Fibroblast of lung (primary cell): ENCODE measurements at regions not wholly inside any gene's neighbourhood (a gene's known extent, or its start where the extent isn't known, plus 50 kb on each side); places are given as distances from the start of the nearest gene placed in this dataset.

ENCODE experiments used
- EZH2 ChIP-seq: IDR thresholded peaks from 2 replicates; pipeline ENCODE4 v1.5.1; 2012; ENCODE audit warnings: low read length, control low read depth, mild to moderate bottlenecking; ENCODE audit errors: missing control alignments
- TF ChIP-seq, protein P1 (sequence below), 2 donors: IDR thresholded peaks in 1 of 2; conservative IDR thresholded peaks in 1 of 2; 1 replicate in 1 of 2; 2 replicates in 1 of 2; pipeline ENCODE4 v1.5.1; 2011 to 2012; ENCODE audit warnings: low read length in 2 of 2, control low read depth in 1 of 2, inconsistent platforms in 1 of 2, low read depth in 1 of 2, mild to moderate bottlenecking in 1 of 2

- TF ChIP-seq EZH2 = no peak
- TF ChIP-seq, protein P1, sequence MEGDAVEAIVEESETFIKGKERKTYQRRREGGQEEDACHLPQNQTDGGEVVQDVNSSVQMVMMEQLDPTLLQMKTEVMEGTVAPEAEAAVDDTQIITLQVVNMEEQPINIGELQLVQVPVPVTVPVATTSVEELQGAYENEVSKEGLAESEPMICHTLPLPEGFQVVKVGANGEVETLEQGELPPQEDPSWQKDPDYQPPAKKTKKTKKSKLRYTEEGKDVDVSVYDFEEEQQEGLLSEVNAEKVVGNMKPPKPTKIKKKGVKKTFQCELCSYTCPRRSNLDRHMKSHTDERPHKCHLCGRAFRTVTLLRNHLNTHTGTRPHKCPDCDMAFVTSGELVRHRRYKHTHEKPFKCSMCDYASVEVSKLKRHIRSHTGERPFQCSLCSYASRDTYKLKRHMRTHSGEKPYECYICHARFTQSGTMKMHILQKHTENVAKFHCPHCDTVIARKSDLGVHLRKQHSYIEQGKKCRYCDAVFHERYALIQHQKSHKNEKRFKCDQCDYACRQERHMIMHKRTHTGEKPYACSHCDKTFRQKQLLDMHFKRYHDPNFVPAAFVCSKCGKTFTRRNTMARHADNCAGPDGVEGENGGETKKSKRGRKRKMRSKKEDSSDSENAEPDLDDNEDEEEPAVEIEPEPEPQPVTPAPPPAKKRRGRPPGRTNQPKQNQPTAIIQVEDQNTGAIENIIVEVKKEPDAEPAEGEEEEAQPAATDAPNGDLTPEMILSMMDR (conservative IDR thresholded peaks at IDR 0.05 in 1 of 2, IDR thresholded peaks at IDR 0.05 in 1 of 2; ENCODE audit: low read depth in 1 of 2, low read length in 2 of 2) = no peak
Measured at GRCh38 chr2:17328161-17328560, 190.1 kb downstream of the RAD51AP2 start.
